GM06990 (cell line): ENCODE measurements at regions not wholly inside any gene's neighbourhood (a gene's known extent, or its start where the extent isn't known, plus 50 kb on each side); places are given as distances from the start of the nearest gene placed in this dataset.

Experiments
- DNase-seq: peaks from one replicate; pipeline ENCODE4 v3.0.0-alpha.2; 2011; ENCODE audit not compliant: insufficient read length; ENCODE audit errors: extremely low read depth
- H3K27me3 ChIP-seq: replicated peaks from 2 replicates; pipeline ENCODE4 v1.6.0; 2011; ENCODE audit warnings: low read length; ENCODE audit not compliant: control insufficient read depth, insufficient read depth
- H3K36me3 ChIP-seq: 2 replicates; pipeline ENCODE4 v1.5.1; 2011; ENCODE audit warnings: low read length; ENCODE audit not compliant: control insufficient read depth, insufficient read depth
- H3K4me3 ChIP-seq: replicated peaks from 2 replicates; pipeline ENCODE4 v1.5.1; 2011; ENCODE audit warnings: low read depth, mild to moderate bottlenecking, control low read depth, low read length
- CTCF ChIP-seq: IDR thresholded peaks from 2 replicates; pipeline ENCODE4 v1.5.1; 2011; ENCODE audit warnings: low read length, control low read depth, mild to moderate bottlenecking, inconsistent platforms; ENCODE audit not compliant: insufficient read depth, poor library complexity, severe bottlenecking

GRCh38 chr21:35511696-35512162 is 462.6 kb upstream of the RUNX1 start:
- DNase-seq: no peak
- H3K36me3 ChIP-seq: no peaks in the 10 kb centered on the region
- H3K4me3 ChIP-seq: no peak overlapping the region
- no peak for TF ChIP-seq CTCF
- no peaks in the 10 kb centered on the region for H3K27me3 ChIP-seq

- Histone ChIP-seq H3K4me3 (no peak overlapping the region), H3K27me3 (no peaks in the 10 kb centered on the region), H3K36me3 (no peaks in the 10 kb centered on the region)
- no peak for TF ChIP-seq CTCF
- DNase-seq: no peak
Observed at GRCh38 chr21:35510957-35511695, 462.0 kb upstream of the RUNX1 start.

GRCh38 chr21:35510294-35510693 is 461.2 kb upstream of the RUNX1 start:
- Histone ChIP-seq H3K36me3 (no peaks in the 10 kb centered on the region), H3K4me3 (no peak overlapping the region), H3K27me3 (no peaks in the 10 kb centered on the region)
- TF ChIP-seq CTCF: no peak
- no peak for DNase-seq

- Histone ChIP-seq H3K27me3 (peaks cover 2% of the 10 kb centered on the region; the same call in 1 of the 2 replicates), H3K36me3 (no peaks in the 10 kb centered on the region), H3K4me3 (no peak overlapping the region)
- DNase-seq: no peak
- no peak for TF ChIP-seq CTCF
Observed at GRCh38 chr21:35509001-35509704, 460.1 kb upstream of the RUNX1 start.

- H3K27me3 ChIP-seq: peaks cover 2% of the 10 kb centered on the region
- no peak for TF ChIP-seq CTCF
- DNase-seq: no peak
- no peak overlapping the region for H3K4me3 ChIP-seq
- H3K36me3 ChIP-seq: no peaks in the 10 kb centered on the region
Observed at GRCh38 chr21:35508139-35508888, 459.2 kb upstream of the RUNX1 start.
